CD4-positive, alpha-beta T cell treated with Interleukin-10 for 1 hour (primary cell): ENCODE measurements at regions not wholly inside any gene's neighbourhood (a gene's known extent, or its start where the extent isn't known, plus 50 kb on each side); places are given as distances from the start of the nearest gene placed in this dataset.

Experiments
- DNase-seq: peaks from one replicate; pipeline ENCODE4 v3.0.0-alpha.2; 2020

GRCh38 chr21:26736449-26736848 lies 108.8 kb downstream of the ADAMTS1 start:
- DNase-seq = no peak

GRCh38 chr21:26732432-26733221 lies 112.6 kb downstream of the ADAMTS1 start:
- DNase-seq = peak; percentile 8

GRCh38 chr21:26719750-26720149 lies 125.5 kb downstream of the ADAMTS1 start:
- no peak for DNase-seq

- peak; percentile 1 for DNase-seq
Observed at GRCh38 chr21:26717146-26717739, 128.0 kb downstream of the ADAMTS1 start.

GRCh38 chr21:26715878-26716506 lies 129.2 kb downstream of the ADAMTS1 start:
- peak; percentile 26 for DNase-seq

- no peak for DNase-seq
Observed at GRCh38 chr21:26715116-26715515, 130.1 kb downstream of the ADAMTS1 start.

- no peak for DNase-seq
Observed at GRCh38 chr21:26710155-26710554, 135.1 kb downstream of the ADAMTS1 start.

GRCh38 chr21:26709090-26709489 lies 136.0 kb upstream of the CYYR1 start:
- DNase-seq = no peak

- no peak for DNase-seq
Observed at GRCh38 chr21:26708223-26708800, 135.2 kb upstream of the CYYR1 start.

- no peak for DNase-seq
Observed at GRCh38 chr21:26707246-26707645, 134.2 kb upstream of the CYYR1 start.

GRCh38 chr21:26698416-26698815 lies 125.3 kb upstream of the CYYR1 start:
- no peak for DNase-seq

GRCh38 chr21:26691416-26691815 lies 118.3 kb upstream of the CYYR1 start:
- no peak for DNase-seq

GRCh38 chr21:26686705-26687104 lies 113.6 kb upstream of the CYYR1 start:
- no peak for DNase-seq

- DNase-seq = peak; percentile 37
Observed at GRCh38 chr21:26686278-26686677, 113.2 kb upstream of the CYYR1 start.

- no peak for DNase-seq
Observed at GRCh38 chr21:26684889-26685288, 111.8 kb upstream of the CYYR1 start.

GRCh38 chr21:26683996-26684395 lies 110.9 kb upstream of the CYYR1 start:
- DNase-seq = no peak

- no peak for DNase-seq
Observed at GRCh38 chr21:26679284-26679683, 106.2 kb upstream of the CYYR1 start.

GRCh38 chr21:26674323-26674722 lies 101.2 kb upstream of the CYYR1 start:
- no peak for DNase-seq

- no peak for DNase-seq
Observed at GRCh38 chr21:26669215-26669764, 96.2 kb upstream of the CYYR1 start.

GRCh38 chr21:26659757-26660156 lies 86.7 kb upstream of the CYYR1 start:
- no peak for DNase-seq

GRCh38 chr21:26659182-26659581 lies 86.1 kb upstream of the CYYR1 start:
- DNase-seq = no peak

- no peak for DNase-seq
Observed at GRCh38 chr21:26655460-26655859, 82.4 kb upstream of the CYYR1 start.

- DNase-seq = no peak
Observed at GRCh38 chr21:26653430-26653829, 80.3 kb upstream of the CYYR1 start.

- no peak for DNase-seq
Observed at GRCh38 chr21:26652854-26653253, 79.8 kb upstream of the CYYR1 start.
